CD4-positive, alpha-beta T cell (primary cell): ENCODE measurements at regions not wholly inside any gene's neighbourhood (a gene's known extent, or its start where the extent isn't known, plus 50 kb on each side); places are given as distances from the start of the nearest gene placed in this dataset.

ENCODE experiments used
- ATAC-seq: fragments of 200-7000 bp; cut with Tn5 transposase; one replicate; pipeline ENCODE4 v1.10.0; 2022; ENCODE audit warnings: mild to moderate bottlenecking; ENCODE audit not compliant: poor library complexity
- CTCF ChIA-PET: fragments of 350-600 bp; sonication (Branson Sonifier 250); formaldehyde crosslinking; loops from one replicate; lab custom pipeline; 2021; ENCODE audit warnings: antibody characterized with exemption, inconsistent platforms; lab: Charles Lee
- POLR2A ChIA-PET: fragments of 350-600 bp; sonication (Branson Sonifier 250); formaldehyde crosslinking; loops from one replicate; lab custom pipeline; 2021; ENCODE audit warnings: antibody characterized with exemption, inconsistent platforms; lab: Charles Lee
- DNase-seq, 14 experiments: peaks; one replicate each; pipeline ENCODE4 v3.0.0-alpha.2; 2013 to 2020; ENCODE audit warnings: mixed read lengths in 2 of 14
- H3K27ac ChIP-seq, 2 donors: one replicate each; pipeline versions ENCODE4 v1.5.1 to v1.7.0; 2013; ENCODE audit warnings: low read length in 2 of 2, low read depth in 1 of 2, mild to moderate bottlenecking in 1 of 2
- H3K27me3 ChIP-seq, 2 experiments: 1 replicate in 1 of 2; 2 replicates in 1 of 2; pipeline versions ENCODE4 v1.6.1 to v1.7.0; 2013; ENCODE audit warnings: low read length in 2 of 2, control low read depth in 1 of 2, mild to moderate bottlenecking in 1 of 2, moderate library complexity in 1 of 2; ENCODE audit not compliant: insufficient read depth in 2 of 2, control insufficient read depth in 1 of 2
- H3K36me3 ChIP-seq: one replicate; pipeline ENCODE4 v1.6.1; 2013; ENCODE audit warnings: low read length, control low read depth; ENCODE audit not compliant: insufficient read depth
- H3K4me1 ChIP-seq: one replicate; pipeline ENCODE4 v1.6.1; 2013; ENCODE audit warnings: low read length, control low read depth; ENCODE audit not compliant: insufficient read depth
- H3K4me3 ChIP-seq: one replicate; pipeline ENCODE4 v1.5.1; 2013; ENCODE audit warnings: mild to moderate bottlenecking, low read length, moderate library complexity
- H3K9me3 ChIP-seq, 2 experiments: 1 replicate in 1 of 2; 2 replicates in 1 of 2; pipeline versions ENCODE4 v1.6.1 to v1.7.0; 2013; ENCODE audit warnings: low read length in 2 of 2, mild to moderate bottlenecking in 2 of 2, control low read depth in 1 of 2, moderate library complexity in 1 of 2; ENCODE audit not compliant: control insufficient read depth in 1 of 2, insufficient read depth in 1 of 2
- H3K27ac Mint-ChIP-seq: one replicate; pipeline ENCODE4 v1.8.0; 2020; ENCODE audit warnings: mixed read lengths
- H3K27me3 Mint-ChIP-seq: one replicate; pipeline ENCODE4 v1.8.0; 2021; ENCODE audit warnings: mixed read lengths
- H3K36me3 Mint-ChIP-seq: one replicate; pipeline ENCODE4 v1.8.0; 2021; ENCODE audit warnings: low read depth, mixed read lengths
- H3K4me1 Mint-ChIP-seq: one replicate; pipeline ENCODE4 v1.8.0; 2021; ENCODE audit warnings: low read depth, mixed read lengths
- H3K4me3 Mint-ChIP-seq: one replicate; pipeline ENCODE4 v1.8.0; 2020; ENCODE audit warnings: mild to moderate bottlenecking, mixed read lengths
- H3K9me3 Mint-ChIP-seq: one replicate; pipeline ENCODE4 v1.8.0; 2020; ENCODE audit warnings: mixed read lengths
- CTCF ChIP-seq: fragments of 200-600 bp; IDR thresholded peaks from one replicate; pipeline ENCODE4 v1.8.0; 2022; ENCODE audit warnings: antibody characterized with exemption, mild to moderate bottlenecking
- intact Hi-C, 2 experiments: fragments of 100-400 bp; cut with DNase I in 1 of 2; cut with micrococcal nuclease in 1 of 2; formaldehyde crosslinking; loops; one replicate each; pipeline versions ENCODE4 v1.15.1 to v1.9.0; 2023 to 2025; cut with DNase I, micrococcal nuclease

GRCh38 chr5:90290648-90291047 lies 118.9 kb downstream of the CETN3 start:
- Histone ChIP-seq H3K4me3 (no peak overlapping the region), H3K27ac (no peak overlapping the region), H3K36me3 (no peaks in the 10 kb centered on the region), H3K4me1 (no peaks in the 10 kb centered on the region), H3K27me3 (no peaks in the 10 kb centered on the region), H3K9me3 (no peaks in the 10 kb centered on the region)
- Mint-ChIP-seq H3K27ac (no peak overlapping the region), H3K4me1 (no peaks in the 10 kb centered on the region), H3K4me3 (no peak overlapping the region), H3K9me3 (no peaks in the 10 kb centered on the region), H3K27me3 (peaks cover 21% of the 10 kb centered on the region), H3K36me3 (no peaks in the 10 kb centered on the region)
- ATAC-seq = no peak
- CTCF ChIA-PET = no interaction called here
- POLR2A ChIA-PET = no interaction called here
- TF ChIP-seq CTCF = no peak
- intact Hi-C loops = no loop called here
- no peak for DNase-seq

GRCh38 chr5:90289837-90290236 lies 119.7 kb downstream of the CETN3 start:
- POLR2A ChIA-PET = no interaction called here
- Histone ChIP-seq H3K4me1 (no peaks in the 10 kb centered on the region), H3K27me3 (no peaks in the 10 kb centered on the region), H3K27ac (no peak overlapping the region), H3K9me3 (no peaks in the 10 kb centered on the region), H3K36me3 (no peaks in the 10 kb centered on the region), H3K4me3 (no peak overlapping the region)
- no peak overlapping the region for H3K4me3 Mint-ChIP-seq
- H3K27me3 Mint-ChIP-seq = peaks cover 21% of the 10 kb centered on the region
- no peaks in the 10 kb centered on the region for H3K4me1 Mint-ChIP-seq
- no peaks in the 10 kb centered on the region for H3K36me3 Mint-ChIP-seq
- CTCF ChIA-PET = no interaction called here
- no peak for DNase-seq
- H3K9me3 Mint-ChIP-seq = no peaks in the 10 kb centered on the region
- TF ChIP-seq CTCF = no peak
- intact Hi-C loops = no loop called here
- H3K27ac Mint-ChIP-seq = no peak overlapping the region
- ATAC-seq = no peak

GRCh38 chr5:90287036-90287435 lies 122.5 kb downstream of the CETN3 start:
- Histone ChIP-seq H3K27me3 (peaks cover 0 to 4% of the 10 kb centered on the region in 2 experiments), H3K9me3 (no peaks in the 10 kb centered on the region), H3K4me1 (no peaks in the 10 kb centered on the region), H3K27ac (no peak overlapping the region), H3K36me3 (no peaks in the 10 kb centered on the region), H3K4me3 (no peak overlapping the region)
- Mint-ChIP-seq H3K4me3 (no peak overlapping the region), H3K4me1 (no peaks in the 10 kb centered on the region), H3K36me3 (no peaks in the 10 kb centered on the region), H3K27ac (no peak overlapping the region), H3K9me3 (no peaks in the 10 kb centered on the region), H3K27me3 (peaks cover 16% of the 10 kb centered on the region)
- ATAC-seq = no peak
- ChIA-PET CTCF (interaction anchor here (0.7 kb wide), 1 partner anchor 51 kb away, joined by 3 read pairs; no protein-coding TSS in a partner anchor), POLR2A (no interaction called here)
- intact Hi-C loops = no loop called here
- no peak for DNase-seq
- no peak for TF ChIP-seq CTCF
